DMS114 treated with DMSO at 0.1 percent for 48 hours (cell line): ENCODE measurements at regions not wholly inside any gene's neighbourhood (a gene's known extent, or its start where the extent isn't known, plus 50 kb on each side); places are given as distances from the start of the nearest gene placed in this dataset.

Experiments used
- DNase-seq: peaks from one replicate; lab custom pipeline; 2025; ENCODE audit not compliant: unreplicated experiment; lab: John Stamatoyannopoulos, UW

- no peak for DNase-seq
Measured at GRCh38 chr7:26487780-26488515, 196.3 kb downstream of the SNX10 start.

- DNase-seq: no peak
Measured at GRCh38 chr7:26489391-26489790, 197.7 kb downstream of the SNX10 start.

- no peak for DNase-seq
Measured at GRCh38 chr7:26489906-26490639, 198.4 kb downstream of the SNX10 start.

- no peak for DNase-seq
Measured at GRCh38 chr7:26490640-26491624, 199.3 kb downstream of the SNX10 start.

GRCh38 chr7:26492816-26493215 lies 201.2 kb downstream of the SNX10 start:
- DNase-seq: no peak

- no peak for DNase-seq
Measured at GRCh38 chr7:26493737-26494428, 202.2 kb downstream of the SNX10 start.

GRCh38 chr7:26495569-26495968 lies 203.9 kb downstream of the SNX10 start:
- no peak for DNase-seq

- DNase-seq: no peak
Measured at GRCh38 chr7:26497801-26498596, 206.3 kb downstream of the SNX10 start.

GRCh38 chr7:26499315-26499897 lies 207.7 kb downstream of the SNX10 start:
- DNase-seq: no peak

GRCh38 chr7:26500749-26501352 lies 209.2 kb downstream of the SNX10 start:
- DNase-seq: peak; percentile 51

- no peak for DNase-seq
Measured at GRCh38 chr7:26504411-26505120, 212.9 kb downstream of the SNX10 start.

- DNase-seq: no peak
Measured at GRCh38 chr7:26506196-26506595, 214.5 kb downstream of the SNX10 start.

GRCh38 chr7:26507108-26507987 lies 215.7 kb downstream of the SNX10 start:
- no peak for DNase-seq

GRCh38 chr7:26508481-26508880 lies 216.8 kb downstream of the SNX10 start:
- no peak for DNase-seq

- no peak for DNase-seq
Measured at GRCh38 chr7:26508917-26509316, 217.3 kb downstream of the SNX10 start.

- no peak for DNase-seq
Measured at GRCh38 chr7:26510231-26510957, 218.7 kb downstream of the SNX10 start.

GRCh38 chr7:26511866-26512265 lies 220.2 kb downstream of the SNX10 start:
- DNase-seq: no peak
